HG03139 (cell line): ENCODE measurements at regions not wholly inside any gene's neighbourhood (a gene's known extent, or its start where the extent isn't known, plus 50 kb on each side); places are given as distances from the start of the nearest gene placed in this dataset.

Experiments
- ATAC-seq: cut with Tn5 transposase; IDR thresholded peaks from one replicate; pipeline ENCODE4 v1.9.1; 2021; ENCODE audit not compliant: unreplicated experiment

GRCh38 chr22:48742191-48742555, 1085.5 kb downstream of the BRD1 start:
- ATAC-seq = no peak

- no peak for ATAC-seq
Observed at GRCh38 chr22:48741540-48741939, 1086.1 kb downstream of the BRD1 start.

- ATAC-seq = no peak
Observed at GRCh38 chr22:48740731-48741405, 1086.8 kb downstream of the BRD1 start.

- no peak for ATAC-seq
Observed at GRCh38 chr22:48740086-48740730, 1087.5 kb downstream of the BRD1 start.

GRCh38 chr22:48739348-48740085, 1088.2 kb downstream of the BRD1 start:
- ATAC-seq = no peak

GRCh38 chr22:48738204-48738980, 1089.3 kb downstream of the BRD1 start:
- no peak for ATAC-seq

GRCh38 chr22:48737461-48738203, 1090.0 kb downstream of the BRD1 start:
- ATAC-seq = no peak

- no peak for ATAC-seq
Observed at GRCh38 chr22:48736593-48737460, 1090.8 kb downstream of the BRD1 start.

- no peak for ATAC-seq
Observed at GRCh38 chr22:48734961-48735360, 1092.7 kb downstream of the BRD1 start.

GRCh38 chr22:48734359-48734758, 1093.3 kb downstream of the BRD1 start:
- no peak for ATAC-seq

GRCh38 chr22:48729499-48730171, 1098.0 kb downstream of the BRD1 start:
- no peak for ATAC-seq

- no peak for ATAC-seq
Observed at GRCh38 chr22:48727454-48728058, 1100.1 kb downstream of the BRD1 start.

GRCh38 chr22:48724899-48725298, 1102.8 kb downstream of the BRD1 start:
- no peak for ATAC-seq

GRCh38 chr22:48722661-48723060, 1105.0 kb downstream of the BRD1 start:
- no peak for ATAC-seq

- no peak for ATAC-seq
Observed at GRCh38 chr22:48721395-48721669, 1106.3 kb downstream of the BRD1 start.

- no peak for ATAC-seq
Observed at GRCh38 chr22:48720662-48721394, 1106.8 kb downstream of the BRD1 start.

- no peak for ATAC-seq
Observed at GRCh38 chr22:48719978-48720661, 1107.6 kb downstream of the BRD1 start.
